H1 (cell line): ENCODE measurements at regions not wholly inside any gene's neighbourhood (a gene's known extent, or its start where the extent isn't known, plus 50 kb on each side); places are given as distances from the start of the nearest gene placed in this dataset.
A peak's percentile ranks its signal among the peaks of the same experiment; 100 is the strongest.

Source experiments
- CTCF ChIA-PET: fragments of 300-600 bp; sonication (Branson Sonifier 250); formaldehyde crosslinking; loops from one replicate; lab custom pipeline; 2021; ENCODE audit not compliant: partially characterized antibody; lab: Charles Lee
- POLR2A ChIA-PET: fragments of 300-600 bp; sonication (Branson Sonifier 250); formaldehyde crosslinking; loops from one replicate; lab custom pipeline; 2021; ENCODE audit warnings: inconsistent platforms; ENCODE audit not compliant: partially characterized antibody; lab: Charles Lee
- DNase-seq, 2 experiments: peaks; one replicate each; pipeline versions ENCODE4 v3.0.0 to v3.0.0-alpha.2; 2010 to 2022; ENCODE audit warnings: low spot score in 2 of 2, low read depth in 1 of 2, mixed read lengths in 1 of 2
- FAIRE-seq: peaks from 2 replicates; lab custom pipeline; 2011; peaks lifted over from hg19 to GRCh38; lab: Jason Lieb, UNC
- H2AFZ ChIP-seq: 2 replicates; pipeline ENCODE4 v1.8.1; 2012; ENCODE audit warnings: low read length, inconsistent platforms
- H2AK5ac ChIP-seq: 2 replicates; pipeline ENCODE4 v1.6.1; 2013; ENCODE audit warnings: low read depth, low read length
- H2BK120ac ChIP-seq: replicated peaks from 2 replicates; pipeline ENCODE3; 2013; ENCODE audit warnings: low read depth, low read length, inconsistent platforms
- H2BK12ac ChIP-seq: 2 replicates; pipeline ENCODE4 v1.6.1; 2013; ENCODE audit warnings: low read depth, low read length
- H2BK15ac ChIP-seq: 2 replicates; pipeline ENCODE4 v1.6.1; 2013; ENCODE audit warnings: low read length
- H2BK20ac ChIP-seq: 2 replicates; pipeline ENCODE4 v1.6.1; 2013; ENCODE audit warnings: low read length
- H2BK5ac ChIP-seq: 2 replicates; pipeline ENCODE4 v1.6.1; 2013; ENCODE audit warnings: low read depth, low read length
- H3K14ac ChIP-seq: 2 replicates; pipeline ENCODE4 v1.6.1; 2013; ENCODE audit warnings: inconsistent platforms; ENCODE audit not compliant: insufficient read length
- H3K18ac ChIP-seq: 2 replicates; pipeline ENCODE4 v1.6.1; 2013; ENCODE audit warnings: low read length; ENCODE audit errors: extremely low read depth
- H3K23ac ChIP-seq: 2 replicates; pipeline ENCODE4 v1.6.1; 2013; ENCODE audit warnings: inconsistent platforms; ENCODE audit not compliant: insufficient read length
- H3K23me2 ChIP-seq: 2 replicates; pipeline ENCODE4 v1.6.1; 2013; ENCODE audit warnings: low read depth, low read length
- H3K27ac ChIP-seq: 2 replicates; pipeline ENCODE4 v1.6.1; 2011; ENCODE audit warnings: low read depth, low read length, inconsistent platforms
- H3K27me3 ChIP-seq, 4 experiments: replicated peaks in 1 of 4; 1 replicate in 1 of 4; 2 replicates in 3 of 4; pipeline versions ENCODE4 v1.6.1 to v1.8.1; 2011 to 2013; ENCODE audit warnings: low read length in 3 of 4, mild to moderate bottlenecking in 3 of 4, inconsistent platforms in 2 of 4, mixed read lengths in 2 of 4, moderate library complexity in 1 of 4; ENCODE audit not compliant: control insufficient read depth in 3 of 4, insufficient read depth in 3 of 4; ENCODE audit errors: extremely low read depth in 1 of 4
- H3K36me3 ChIP-seq, 4 experiments: 2 replicates each; pipeline versions ENCODE4 v1.6.1 to v1.8.1; 2011 to 2013; ENCODE audit warnings: mild to moderate bottlenecking in 4 of 4, low read length in 3 of 4, moderate library complexity in 2 of 4, control low read depth in 1 of 4, inconsistent platforms in 1 of 4; ENCODE audit not compliant: insufficient read depth in 4 of 4, control insufficient read depth in 2 of 4
- H3K4ac ChIP-seq: replicated peaks from 2 replicates; pipeline ENCODE3; 2013; ENCODE audit warnings: low read length, low read depth, mixed read lengths, inconsistent platforms; ENCODE audit not compliant: insufficient read length
- H3K4me1 ChIP-seq, 4 experiments: replicated peaks in 1 of 4; 1 replicate in 1 of 4; 2 replicates in 3 of 4; pipeline versions ENCODE4 v1.6.1 to v1.8.1; 2011 to 2013; ENCODE audit warnings: low read length in 3 of 4, inconsistent platforms in 2 of 4, mixed read lengths in 1 of 4; ENCODE audit not compliant: insufficient read depth in 4 of 4, control insufficient read depth in 3 of 4
- H3K4me2 ChIP-seq, 2 experiments: 2 replicates each; pipeline versions ENCODE4 v1.6.1 to v1.8.1; 2011 to 2013; ENCODE audit warnings: low read depth in 2 of 2, low read length in 2 of 2, control low read depth in 1 of 2, inconsistent platforms in 1 of 2, mild to moderate bottlenecking in 1 of 2; ENCODE audit not compliant: insufficient read depth in 1 of 2
- H3K4me3 ChIP-seq, 4 experiments: fragments of 200-600, 300-600 bp in 1 of 4; sonication (generic), shearing (Covaris generic), sonication (Bioruptor Twin) in 1 of 4; 2 replicates each; pipeline versions ENCODE4 v1.5.1 to v1.8.1; 2011 to 2016; ENCODE audit warnings: low read length in 4 of 4, low read depth in 3 of 4, control low read depth in 2 of 4, inconsistent platforms in 2 of 4, mild to moderate bottlenecking in 2 of 4, mixed read lengths in 1 of 4, moderate library complexity in 1 of 4; ENCODE audit not compliant: insufficient read depth in 2 of 4; ENCODE audit errors: extremely low read depth in 1 of 4
- H3K56ac ChIP-seq: replicated peaks from 2 replicates; pipeline ENCODE3; 2013; ENCODE audit warnings: low read depth, mild to moderate bottlenecking, mixed read lengths, low read length, inconsistent platforms; ENCODE audit not compliant: insufficient read length
- H3K79me1 ChIP-seq: 2 replicates; pipeline ENCODE4 v1.6.1; 2013; ENCODE audit warnings: low read depth, low read length, control low read depth
- H3K79me2 ChIP-seq, 2 experiments: 2 replicates each; pipeline versions ENCODE4 v1.6.1 to v1.8.1; 2012 to 2013; ENCODE audit warnings: low read length in 2 of 2, mild to moderate bottlenecking in 2 of 2, inconsistent platforms in 1 of 2; ENCODE audit not compliant: insufficient read depth in 2 of 2, control insufficient read depth in 1 of 2
- H3K9ac ChIP-seq, 4 experiments: replicated peaks in 1 of 4; 1 replicate in 1 of 4; 2 replicates in 3 of 4; pipeline versions ENCODE4 v1.6.1 to v1.8.1; 2011 to 2013; ENCODE audit warnings: low read depth in 3 of 4, low read length in 3 of 4, control low read depth in 2 of 4, mild to moderate bottlenecking in 2 of 4, moderate library complexity in 2 of 4, inconsistent platforms in 1 of 4; ENCODE audit errors: extremely low read depth in 1 of 4
- H3K9me3 ChIP-seq, 2 experiments: 2 replicates each; pipeline versions ENCODE4 v1.6.1 to v1.8.1; 2012 to 2013; ENCODE audit warnings: mild to moderate bottlenecking in 2 of 2, moderate library complexity in 2 of 2, control low read depth in 1 of 2, inconsistent platforms in 1 of 2, low read depth in 1 of 2, low read length in 1 of 2, mixed read lengths in 1 of 2; ENCODE audit not compliant: insufficient read depth in 2 of 2
- H4K20me1 ChIP-seq, 2 experiments: replicated peaks in 1 of 2; 2 replicates each; pipeline versions ENCODE3 to v1.8.1; 2011 to 2013; ENCODE audit warnings: inconsistent platforms in 2 of 2, low read length in 2 of 2, mild to moderate bottlenecking in 1 of 2; ENCODE audit not compliant: insufficient read depth in 2 of 2, control insufficient read depth in 1 of 2
- H4K5ac ChIP-seq: 2 replicates; pipeline ENCODE4 v1.6.1; 2013; ENCODE audit warnings: low read length, low read depth, mixed read lengths, inconsistent platforms; ENCODE audit not compliant: insufficient read length
- H4K8ac ChIP-seq: 2 replicates; pipeline ENCODE4 v1.8.0; 2013; ENCODE audit warnings: mild to moderate bottlenecking, moderate library complexity, low read length, inconsistent platforms; ENCODE audit not compliant: insufficient read depth; ENCODE audit errors: extremely low read depth
- H4K91ac ChIP-seq: replicated peaks from 2 replicates; pipeline ENCODE3; 2013; ENCODE audit warnings: low read length, mixed read lengths, inconsistent platforms; ENCODE audit not compliant: insufficient read length
- CBX5 ChIP-seq: fragments of 300-800, 300-1000 bp; sonication (generic); IDR thresholded peaks from 2 replicates; pipeline ENCODE4 v1.7.1; 2016; ENCODE audit warnings: antibody characterized with exemption, low read length, low read depth
- CHD2 ChIP-seq: IDR thresholded peaks from 2 replicates; pipeline ENCODE4 v1.6.1; 2012; ENCODE audit warnings: low read length, improper control_type of control experiment
- CTBP2 ChIP-seq: IDR thresholded peaks from 2 replicates; pipeline ENCODE4 v1.7.0; 2011; ENCODE audit warnings: borderline replicate concordance, mild to moderate bottlenecking, moderate library complexity, mixed read lengths, low read length; ENCODE audit not compliant: insufficient read depth, insufficient read length
- EZH2 ChIP-seq: fragments of 200-600 bp; sonication (generic); IDR thresholded peaks from 2 replicates; pipeline ENCODE4 v1.7.1; 2012; ENCODE audit warnings: low read depth, mild to moderate bottlenecking, moderate library complexity, low read length, inconsistent platforms; ENCODE audit not compliant: severe bottlenecking
- KDM1A ChIP-seq: fragments of 200-600, 300-600 bp; sonication (generic); IDR thresholded peaks from 2 replicates; pipeline ENCODE4 v1.7.1; 2016; ENCODE audit warnings: mild to moderate bottlenecking, low read length, borderline replicate concordance
- POLR2A ChIP-seq, 2 experiments: IDR thresholded peaks; 1 replicate in 1 of 2; 2 replicates in 1 of 2; pipeline ENCODE4 v1.6.1; 2011; ENCODE audit warnings: low read depth in 2 of 2, low read length in 2 of 2, mild to moderate bottlenecking in 2 of 2; ENCODE audit errors: control extremely low read depth in 1 of 2
- RXRA ChIP-seq: IDR thresholded peaks from 2 replicates; pipeline ENCODE4 v1.6.1; 2011; ENCODE audit warnings: low read depth, mild to moderate bottlenecking, low read length, moderate library complexity; ENCODE audit not compliant: insufficient read depth
- SIN3A ChIP-seq, 2 experiments: IDR thresholded peaks in 1 of 2; conservative IDR thresholded peaks in 1 of 2; 2 replicates each; pipeline ENCODE4 v1.6.1; 2011 to 2012; ENCODE audit warnings: low read length in 2 of 2, improper control_type of control experiment in 1 of 2, low read depth in 1 of 2, mild to moderate bottlenecking in 1 of 2
- TEAD4 ChIP-seq: IDR thresholded peaks from 2 replicates; pipeline ENCODE4 v1.6.1; 2012; ENCODE audit warnings: low read depth, low read length, inconsistent platforms, mixed read lengths
- WGBS, 2 experiments: shearing (Covaris generic) in 1 of 2; methylation state at CpG; one replicate each; pipeline versions ENCODE4 v1.1.6 to v1.1.7; 2013 to 2015; ENCODE audit warnings: low lambda C conversion rate in 2 of 2, mixed read lengths in 2 of 2, inconsistent platforms in 1 of 2, low coverage in 1 of 2, missing lambda C conversion rate in 1 of 2; ENCODE audit not compliant: insufficient replicate concordance in 2 of 2, insufficient coverage in 1 of 2, insufficient read length in 1 of 2; ENCODE audit errors: extremely low coverage in 1 of 2, missing lambda C conversion rate in 1 of 2; 5-methylcytosine and 5-hydroxymethylcytosine counted together
- TF ChIP-seq, protein P1 (sequence below), 3 experiments: IDR thresholded peaks; 1 replicate in 2 of 3; 2 replicates in 1 of 3; pipeline versions ENCODE4 v1.5.1 to v1.6.1; 2011; ENCODE audit warnings: low read length in 3 of 3, mild to moderate bottlenecking in 3 of 3, inconsistent platforms in 2 of 3, low read depth in 1 of 3, moderate library complexity in 1 of 3; ENCODE audit not compliant: insufficient read depth in 1 of 3; ENCODE audit errors: control extremely low read depth in 1 of 3
- TF ChIP-seq, protein P2 (sequence below): IDR thresholded peaks from 2 replicates; pipeline ENCODE4 v1.6.1; 2011; ENCODE audit warnings: low read depth, mild to moderate bottlenecking, low read length; ENCODE audit not compliant: insufficient read depth

DNA sequence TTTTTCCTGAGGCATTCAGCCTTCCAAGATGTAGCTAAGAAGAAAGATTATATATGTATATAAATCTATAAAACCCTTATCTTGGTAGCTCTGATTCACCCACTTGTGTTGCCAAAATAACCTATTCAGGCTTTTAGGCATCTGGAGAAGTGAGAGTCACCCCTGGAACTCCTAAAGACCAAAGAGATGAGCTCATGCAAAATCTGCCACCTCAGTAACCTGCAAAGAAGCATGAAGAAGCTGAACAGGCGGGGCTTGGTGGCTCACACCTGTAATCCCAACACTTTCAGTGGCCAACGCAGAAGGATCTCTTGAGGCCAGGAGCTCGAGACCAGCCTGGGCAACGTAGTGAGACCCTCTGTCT lies 393.7 kb downstream of the FOXO1 start:
- Histone ChIP-seq H2BK12ac (no peak overlapping the region), H3K4ac (no peak overlapping the region), H3K4me2 (peak overlapping the region in 1 of 2 experiments; percentile 34; a peak in 1 of 4 replicates), H3K36me3 (no peaks in the 10 kb centered on the region; a peak in 1 of 8 replicates), H2AFZ (no peak overlapping the region), H3K18ac (no peak overlapping the region), H3K79me1 (no peaks in the 10 kb centered on the region), H4K8ac (no peak overlapping the region), H2AK5ac (no peak overlapping the region), H4K5ac (no peak overlapping the region), H3K4me3 (no peak overlapping the region), H2BK5ac (no peak overlapping the region), H4K20me1 (no peaks in the 10 kb centered on the region), H3K14ac (no peak overlapping the region), H3K56ac (no peak overlapping the region), H3K4me1 (peaks cover 0 to 11% (median 9%) of the 10 kb centered on the region in 4 experiments), H3K23me2 (no peaks in the 10 kb centered on the region; the same call in 1 of the 2 replicates), H4K91ac (no peak overlapping the region), H3K9me3 (no peaks in the 10 kb centered on the region), H2BK20ac (no peak overlapping the region), H3K9ac (no peak overlapping the region), H3K27ac (no peak overlapping the region), H2BK120ac (no peak overlapping the region), H3K27me3 (no peaks in the 10 kb centered on the region; a peak in 1 of 7 replicates), H3K23ac (no peak overlapping the region), H2BK15ac (no peak overlapping the region), H3K79me2 (no peaks in the 10 kb centered on the region)
- ChIA-PET CTCF (interaction anchor here (0.6 to 2.1 kb wide), 9 partner anchors 8 to 888 kb away, joined by 3 to 7 read pairs (median 4); no protein-coding TSS in a partner anchor), POLR2A (no interaction called here)
- FAIRE-seq (no peak), DNase-seq (no peak)
- WGBS, 2 experiments: 83% methylated on average over 4 of the region's 4 CpGs; no CpG with 5 or more reads in 1 of the 2 experiments
- no peak for TF ChIP-seq SIN3A (conservative IDR thresholded peaks at IDR 0.05 in 1 of 2, IDR thresholded peaks at IDR 0.05 in 1 of 2; ENCODE audit: low read depth in 1 of 2, low read length in 2 of 2)
- TF ChIP-seq, protein P1, sequence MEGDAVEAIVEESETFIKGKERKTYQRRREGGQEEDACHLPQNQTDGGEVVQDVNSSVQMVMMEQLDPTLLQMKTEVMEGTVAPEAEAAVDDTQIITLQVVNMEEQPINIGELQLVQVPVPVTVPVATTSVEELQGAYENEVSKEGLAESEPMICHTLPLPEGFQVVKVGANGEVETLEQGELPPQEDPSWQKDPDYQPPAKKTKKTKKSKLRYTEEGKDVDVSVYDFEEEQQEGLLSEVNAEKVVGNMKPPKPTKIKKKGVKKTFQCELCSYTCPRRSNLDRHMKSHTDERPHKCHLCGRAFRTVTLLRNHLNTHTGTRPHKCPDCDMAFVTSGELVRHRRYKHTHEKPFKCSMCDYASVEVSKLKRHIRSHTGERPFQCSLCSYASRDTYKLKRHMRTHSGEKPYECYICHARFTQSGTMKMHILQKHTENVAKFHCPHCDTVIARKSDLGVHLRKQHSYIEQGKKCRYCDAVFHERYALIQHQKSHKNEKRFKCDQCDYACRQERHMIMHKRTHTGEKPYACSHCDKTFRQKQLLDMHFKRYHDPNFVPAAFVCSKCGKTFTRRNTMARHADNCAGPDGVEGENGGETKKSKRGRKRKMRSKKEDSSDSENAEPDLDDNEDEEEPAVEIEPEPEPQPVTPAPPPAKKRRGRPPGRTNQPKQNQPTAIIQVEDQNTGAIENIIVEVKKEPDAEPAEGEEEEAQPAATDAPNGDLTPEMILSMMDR (IDR thresholded peaks at IDR 0.05; ENCODE audit: control extremely low read depth in 1 of 3, insufficient read depth in 1 of 3, low read depth in 1 of 3, low read length in 3 of 3): no peak
- TF ChIP-seq KDM1A: no peak
- TF ChIP-seq CBX5: no peak
- no peak for TF ChIP-seq CHD2
- TF ChIP-seq POLR2A (IDR thresholded peaks at IDR 0.05; ENCODE audit: control extremely low read depth in 1 of 2, low read depth in 2 of 2, low read length in 2 of 2): no peak
- no peak for TF ChIP-seq EZH2
- TF ChIP-seq CTBP2: no peak
- TF ChIP-seq, protein P2, sequence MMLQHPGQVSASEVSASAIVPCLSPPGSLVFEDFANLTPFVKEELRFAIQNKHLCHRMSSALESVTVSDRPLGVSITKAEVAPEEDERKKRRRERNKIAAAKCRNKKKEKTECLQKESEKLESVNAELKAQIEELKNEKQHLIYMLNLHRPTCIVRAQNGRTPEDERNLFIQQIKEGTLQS: no peak
- TF ChIP-seq RXRA: no peak
- TF ChIP-seq TEAD4: no peak
